ENCODE measurements at regions not wholly inside any gene's neighbourhood (a gene's known extent, or its start where the extent isn't known, plus 50 kb on each side); places are given as distances from the start of the nearest gene placed in this dataset.

DNA sequence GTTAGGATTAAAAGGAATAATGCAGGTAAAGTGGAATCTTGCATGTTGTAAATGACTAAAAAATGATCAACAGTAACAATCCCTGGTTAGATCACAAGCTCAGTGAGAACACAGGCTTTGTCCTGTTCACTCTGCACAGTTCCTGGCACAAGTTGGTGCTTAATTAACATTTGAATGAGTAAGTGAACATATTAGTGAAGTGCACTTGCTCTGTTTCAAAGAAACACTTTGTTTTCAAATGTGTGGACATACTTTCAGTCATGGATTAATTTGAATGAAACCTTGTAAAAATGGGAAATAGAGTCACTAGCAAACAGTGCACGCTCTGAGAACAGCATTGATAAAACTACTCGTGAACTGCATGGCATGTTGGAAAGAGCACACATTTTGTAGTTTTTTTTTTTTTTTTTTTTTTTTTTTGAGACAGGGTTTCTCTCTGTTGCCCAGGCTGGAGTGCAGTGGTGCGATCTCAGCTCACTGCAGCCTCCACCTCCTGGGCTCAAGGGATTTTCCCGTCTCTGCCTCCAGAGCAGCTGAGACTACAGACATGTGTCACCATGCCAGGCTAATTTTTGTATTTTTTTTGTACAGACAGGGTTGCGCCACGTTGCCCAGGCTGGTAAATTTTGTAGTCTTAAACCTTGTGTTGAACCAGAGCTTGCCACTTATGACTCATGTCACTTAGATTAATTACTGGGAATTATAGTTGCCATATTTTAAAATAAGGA, 159.9 kb downstream of the LURAP1L start:
- no peak for DNase-seq

GRCh38 chr9:12935714-12936113, 160.9 kb downstream of the LURAP1L start:
- no peak for DNase-seq

- no peak for DNase-seq
Observed at GRCh38 chr9:12954441-12954840, 179.6 kb downstream of the LURAP1L start.

GRCh38 chr9:12955510-12956163, 180.8 kb downstream of the LURAP1L start:
- no peak for DNase-seq

DNA sequence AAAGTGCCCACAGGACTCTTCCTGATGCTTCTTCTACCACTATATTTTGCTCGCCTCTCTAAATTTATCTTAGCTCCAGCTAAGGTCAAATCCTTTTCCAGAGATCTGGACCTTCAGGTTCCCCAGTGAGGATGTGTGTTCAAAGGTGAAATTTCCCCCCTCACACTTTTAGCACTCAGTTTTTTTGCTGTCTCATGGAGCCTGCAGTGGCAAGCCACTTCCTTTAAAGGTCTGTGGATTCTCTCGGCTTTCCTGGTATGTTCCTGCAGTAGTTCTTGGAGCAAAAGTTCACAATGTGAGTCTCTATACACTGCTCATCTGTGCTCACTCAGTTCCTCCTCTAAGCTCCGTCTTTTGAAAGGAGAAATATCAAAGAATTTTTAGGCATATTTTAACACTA, 181.4 kb downstream of the LURAP1L start:
- no peak for DNase-seq

- no peak for DNase-seq
Observed at GRCh38 chr9:12956805-12957204, 182.0 kb downstream of the LURAP1L start.

DNA sequence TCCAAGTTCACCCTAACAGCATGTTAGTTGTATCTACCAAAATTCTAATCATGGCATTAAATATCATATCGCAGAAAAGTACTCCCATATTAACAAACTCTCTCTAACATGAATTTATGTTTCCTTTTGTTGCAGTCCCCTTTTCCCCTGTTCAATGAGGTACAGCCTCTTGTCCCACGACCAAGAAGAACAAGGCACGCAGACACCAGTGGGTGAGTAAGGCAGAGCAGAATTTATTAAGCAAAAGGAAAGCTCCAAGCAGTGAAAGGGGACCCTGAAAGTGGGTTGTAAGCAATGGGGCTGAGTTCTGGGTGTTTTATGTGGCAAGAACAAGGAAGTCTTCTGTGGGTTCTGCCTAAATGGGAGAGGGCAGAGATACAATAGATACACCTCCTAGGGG, 183.5 kb downstream of the LURAP1L start:
- no peak for DNase-seq

DNA sequence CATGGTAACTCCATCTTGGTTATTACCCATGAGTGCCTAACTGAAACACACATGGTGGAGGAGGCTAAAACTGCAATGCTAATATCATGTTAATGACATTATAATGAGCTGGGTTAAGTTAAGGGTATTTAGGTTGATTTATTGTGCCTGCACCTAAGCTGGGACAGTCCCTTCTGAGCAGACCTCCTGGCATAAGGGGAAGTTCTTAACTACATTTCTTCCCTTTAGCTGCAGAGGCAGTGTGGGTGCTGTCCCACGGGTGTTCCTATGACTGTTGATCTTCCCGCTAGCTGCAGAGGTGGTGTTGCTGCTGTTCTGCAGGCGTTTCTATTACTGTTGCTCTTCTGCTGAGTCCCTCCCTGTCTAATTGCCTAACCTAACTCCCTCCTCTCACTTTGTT, 183.9 kb downstream of the LURAP1L start:
- DNase-seq, result no peak

- DNase-seq, result no peak
Observed at GRCh38 chr9:12961276-12961809, 186.5 kb downstream of the LURAP1L start.

DNA sequence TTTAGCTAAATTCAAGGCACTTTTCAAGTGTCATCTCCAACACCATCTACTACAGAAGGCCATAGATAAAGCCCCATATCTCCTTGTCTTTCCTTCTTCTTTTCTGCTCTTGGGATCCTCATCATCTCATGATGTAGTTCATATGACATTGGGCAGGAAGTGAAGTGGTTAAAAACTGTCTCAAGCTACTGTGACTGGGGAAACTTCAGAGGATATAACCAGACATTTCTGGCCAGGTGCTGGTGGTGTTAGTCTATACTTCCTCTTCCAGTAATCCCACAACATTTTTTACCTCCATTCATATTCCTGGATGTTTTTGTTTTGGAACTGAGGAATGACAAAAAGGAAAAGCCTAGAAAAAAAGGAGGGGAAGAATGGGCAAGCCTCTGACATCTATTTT, 188.7 kb downstream of the LURAP1L start:
- no peak for DNase-seq

- no peak for DNase-seq
Observed at GRCh38 chr9:12964271-12964670, 189.5 kb downstream of the LURAP1L start.

DNA sequence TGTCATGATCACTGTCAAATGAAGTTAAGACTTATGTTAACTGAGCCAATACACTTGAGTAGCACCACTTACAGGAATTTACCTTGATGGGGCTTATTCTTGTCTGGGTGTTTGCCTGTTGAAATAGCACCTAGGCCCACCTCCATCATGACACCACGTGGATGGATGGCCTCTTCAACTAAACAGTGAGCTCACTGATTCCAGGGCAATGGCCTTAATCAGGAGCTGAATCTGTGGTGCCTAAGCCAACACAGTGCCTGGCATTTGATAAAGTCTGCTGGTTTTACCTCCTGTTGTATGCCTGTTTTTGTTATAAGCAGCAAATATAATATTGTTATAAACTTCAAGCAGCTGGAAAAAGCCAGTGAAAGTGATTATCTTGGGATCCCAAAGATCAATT, 190.5 kb downstream of the LURAP1L start:
- DNase-seq, result no peak

GRCh38 chr9:12968093-12968492, 193.3 kb downstream of the LURAP1L start:
- no peak for DNase-seq

GRCh38 chr9:12972608-12973589, 198.1 kb downstream of the LURAP1L start:
- DNase-seq, result no peak

- no peak for DNase-seq
Observed at GRCh38 chr9:12973710-12974109, 198.9 kb downstream of the LURAP1L start.

- no peak for DNase-seq
Observed at GRCh38 chr9:12974671-12975070, 199.9 kb downstream of the LURAP1L start.

DNA sequence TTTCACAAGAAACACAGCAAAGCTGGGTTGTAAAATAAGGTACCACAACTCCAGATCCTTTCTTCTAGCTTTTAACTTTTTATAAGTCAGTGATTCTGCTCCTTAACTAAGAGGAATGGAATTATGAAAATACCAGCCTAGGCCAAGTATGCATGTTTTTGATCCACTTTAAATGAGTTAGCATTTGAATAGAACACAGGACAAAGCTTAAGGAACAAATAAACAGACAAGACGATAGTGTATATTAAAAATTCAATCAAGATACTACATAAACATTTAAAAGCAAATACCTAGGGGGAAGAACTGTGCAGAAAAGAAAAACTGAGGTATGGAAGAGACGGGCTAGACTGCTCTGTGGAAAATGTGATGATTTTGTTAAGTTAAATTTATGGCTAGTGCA, 200.7 kb downstream of the LURAP1L start:
- DNase-seq, result no peak

DNA sequence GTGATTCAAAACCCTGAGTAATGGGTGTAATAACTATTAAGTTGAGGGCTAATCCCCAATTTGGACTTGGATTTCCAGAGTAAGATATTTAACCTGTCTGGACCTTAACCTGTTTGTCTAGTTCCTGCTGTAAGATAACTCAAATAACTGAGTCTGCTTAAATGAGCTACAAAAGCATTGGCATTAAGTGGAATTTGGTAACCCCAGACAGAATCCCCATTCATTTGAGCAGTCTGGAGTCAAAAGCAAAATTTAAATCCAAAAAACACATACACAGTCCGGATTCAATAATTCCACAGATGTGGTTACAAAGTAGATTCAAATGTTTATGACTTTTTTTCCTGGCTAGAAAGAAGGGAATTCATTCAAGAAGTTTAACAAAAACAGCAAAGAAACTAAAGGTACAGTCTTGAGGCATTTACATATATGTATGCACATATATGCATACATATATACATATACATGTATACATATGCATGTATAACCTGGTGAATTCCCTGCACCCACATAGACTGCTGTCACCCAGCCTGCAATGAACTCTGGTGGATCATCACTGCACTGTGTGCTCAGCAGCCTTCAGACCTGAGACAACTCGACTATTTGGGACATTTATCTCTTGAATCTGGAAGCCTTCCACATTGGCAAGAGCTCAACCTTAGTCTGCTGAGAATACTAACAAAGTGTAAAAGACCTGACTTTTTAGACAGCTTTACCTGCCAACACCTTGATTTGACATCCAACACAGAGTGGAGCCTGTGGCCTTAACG, 205.4 kb downstream of the LURAP1L start:
- no peak for DNase-seq

- DNase-seq, result no peak
Observed at GRCh38 chr9:12988258-12988657, 213.4 kb downstream of the LURAP1L start.

- DNase-seq, result no peak
Observed at GRCh38 chr9:12989669-12990068, 214.8 kb downstream of the LURAP1L start.

DNA sequence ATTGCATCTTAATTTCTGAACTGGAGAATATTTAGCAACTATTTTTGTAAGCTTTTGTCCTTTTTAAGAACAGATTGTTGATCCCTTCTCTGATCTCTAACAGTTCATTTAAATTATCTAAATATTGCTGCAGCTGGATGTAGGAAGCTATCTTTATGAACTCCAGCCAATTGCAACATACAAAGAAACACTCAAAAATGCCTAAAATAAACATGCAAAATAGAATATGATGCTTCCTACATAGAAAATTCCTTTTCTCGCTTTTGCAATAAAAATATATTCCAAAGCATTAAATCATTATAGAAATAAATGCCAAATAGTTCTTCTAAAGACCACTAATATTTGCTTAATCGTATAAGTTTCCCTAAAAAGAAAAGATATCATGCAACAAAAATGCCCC, 218.6 kb downstream of the LURAP1L start:
- DNase-seq, result no peak

DNA sequence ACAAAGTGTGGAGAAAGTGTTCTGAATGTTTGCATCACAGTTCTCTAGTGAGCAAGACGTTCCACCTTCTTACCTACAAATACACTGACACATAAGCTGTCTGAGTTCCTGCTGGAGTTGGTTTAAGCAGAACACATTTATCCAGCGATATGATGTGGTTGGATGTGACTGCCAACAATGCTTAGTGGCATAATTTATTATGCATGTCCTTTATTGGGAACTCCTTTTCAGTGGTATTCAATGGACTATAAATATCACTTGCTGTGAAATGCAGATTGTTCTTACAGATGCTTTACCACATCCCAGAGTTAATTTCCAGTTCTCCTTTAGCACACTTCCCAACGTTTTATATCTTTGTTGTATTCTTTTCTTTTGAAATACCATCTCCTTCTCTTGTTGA, 222.2 kb downstream of the LURAP1L start:
- no peak for DNase-seq

All from NCI-H2171 (cell line).